Islet precursor cell (in vitro differentiated cells): ENCODE measurements at regions not wholly inside any gene's neighbourhood (a gene's known extent, or its start where the extent isn't known, plus 50 kb on each side); places are given as distances from the start of the nearest gene placed in this dataset.

Experiments
- DNase-seq: peaks from one replicate; pipeline ENCODE4 v3.0.0-alpha.2; 2018

DNA sequence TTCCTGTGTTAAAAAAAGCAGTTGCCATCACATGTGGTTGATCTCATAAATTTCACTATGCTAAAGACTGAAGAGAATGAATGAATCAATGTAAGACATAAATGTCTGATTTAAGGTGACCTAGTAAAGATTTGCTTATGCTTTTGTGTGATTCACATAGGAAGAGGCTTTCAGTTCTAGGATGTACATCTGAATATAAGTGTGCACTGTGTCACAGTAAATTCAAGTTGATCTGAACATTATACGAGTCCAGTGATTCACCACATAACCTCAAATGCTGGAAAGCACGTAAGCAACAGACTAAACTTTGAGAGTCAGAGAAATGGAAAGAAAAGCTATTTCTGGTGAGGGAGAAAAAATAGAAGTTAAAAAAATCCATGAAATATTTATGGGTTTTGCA lies 567.9 kb downstream of the EPHA5 start:
- DNase-seq = no peak

DNA sequence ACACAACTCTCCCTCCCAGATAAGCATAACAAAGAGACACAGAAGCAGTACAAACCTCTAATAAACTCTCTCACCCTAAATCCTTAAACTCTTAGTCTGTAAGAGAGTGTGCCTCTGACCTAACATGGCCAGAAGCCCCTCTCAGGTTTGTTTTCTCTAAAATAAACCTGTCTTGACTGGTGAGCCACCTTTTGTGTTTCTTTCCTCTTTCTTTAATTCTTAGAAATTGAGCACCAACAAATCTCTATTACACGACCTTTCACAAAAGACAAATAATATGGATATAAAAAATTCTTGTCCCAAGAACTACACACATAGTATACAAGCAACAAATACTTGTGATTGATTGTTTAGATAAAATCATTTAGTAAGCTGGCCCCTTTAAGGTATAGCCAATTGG lies 573.7 kb downstream of the EPHA5 start:
- no peak for DNase-seq

DNA sequence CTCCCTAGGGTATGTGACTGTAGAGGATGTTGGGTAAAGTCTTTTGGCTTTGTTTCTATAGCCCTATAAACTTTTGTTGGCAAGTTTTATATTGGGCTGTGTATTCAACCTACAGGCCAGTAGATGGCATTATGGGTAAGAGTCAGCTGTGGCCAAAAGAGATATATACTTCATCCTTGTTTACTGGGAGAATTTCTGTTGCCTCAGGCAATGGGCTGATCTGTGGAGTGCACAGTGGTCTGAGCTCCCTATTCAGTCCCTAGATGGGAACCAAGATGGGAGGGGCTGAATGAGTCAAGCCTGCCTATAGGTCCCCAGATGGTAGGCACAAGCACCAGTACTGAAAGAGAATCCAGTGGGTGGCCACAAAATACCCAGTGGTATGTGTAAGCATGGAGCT lies 580.6 kb downstream of the EPHA5 start:
- DNase-seq = peak; percentile 64

DNA sequence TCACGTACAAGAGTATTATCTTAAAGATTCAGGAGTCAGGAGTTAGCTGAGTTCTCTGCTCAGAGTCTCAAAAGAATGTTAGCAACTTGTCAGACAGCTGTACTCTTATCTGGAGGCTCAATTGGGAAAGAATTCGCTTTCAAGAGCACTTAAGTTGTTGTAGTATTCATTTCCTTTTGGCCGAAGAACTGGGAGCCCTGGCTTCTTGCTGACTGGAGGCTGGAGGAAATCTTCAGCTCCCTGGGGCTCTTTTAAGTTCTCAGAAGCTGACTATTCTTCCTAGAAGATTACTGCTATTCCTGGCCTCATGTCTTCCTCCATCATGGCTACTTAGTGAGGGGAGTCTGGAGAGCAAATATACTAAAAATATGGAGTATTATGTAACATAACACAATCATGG lies 587.2 kb downstream of the EPHA5 start:
- peak; percentile 80 for DNase-seq

DNA sequence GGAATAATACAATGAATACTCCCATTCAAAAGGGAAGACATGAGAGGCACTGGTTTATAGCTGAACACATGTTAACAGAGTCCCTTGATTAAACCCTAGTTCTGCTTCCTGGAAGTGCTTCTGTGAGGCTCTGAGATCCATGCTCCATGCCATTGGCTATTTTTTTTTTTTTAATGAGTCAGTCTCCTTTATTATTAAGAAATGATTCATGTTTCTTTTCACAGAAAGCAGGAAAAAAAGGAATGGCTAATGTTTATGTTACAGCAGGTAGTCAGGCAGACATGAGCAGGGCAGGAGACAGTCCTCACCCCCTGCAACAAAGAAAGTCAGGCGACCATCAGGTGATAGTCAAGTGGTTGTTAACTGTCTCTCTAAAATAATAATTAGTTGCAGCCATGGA lies 598.7 kb downstream of the EPHA5 start:
- no peak for DNase-seq

DNA sequence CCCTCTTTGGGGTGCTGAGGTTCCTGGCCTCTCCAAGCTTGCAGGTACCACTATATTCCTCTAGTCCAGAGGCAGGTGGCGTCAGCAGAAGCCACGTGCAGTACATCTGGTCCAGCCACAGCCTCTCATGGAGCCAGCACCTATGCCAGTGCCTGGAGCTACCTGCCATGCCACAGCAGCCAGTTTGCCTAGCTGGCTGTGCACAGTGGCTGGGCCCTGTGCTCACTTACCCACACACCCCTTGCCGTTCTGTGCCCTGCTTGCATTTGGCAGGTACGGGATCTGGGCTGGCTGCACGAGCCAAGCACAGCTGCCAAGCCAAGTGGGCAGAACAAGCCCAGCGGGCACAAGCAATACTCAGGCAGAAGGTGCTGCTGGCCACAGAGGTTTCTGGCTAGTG lies 601.1 kb downstream of the EPHA5 start:
- DNase-seq = no peak

DNA sequence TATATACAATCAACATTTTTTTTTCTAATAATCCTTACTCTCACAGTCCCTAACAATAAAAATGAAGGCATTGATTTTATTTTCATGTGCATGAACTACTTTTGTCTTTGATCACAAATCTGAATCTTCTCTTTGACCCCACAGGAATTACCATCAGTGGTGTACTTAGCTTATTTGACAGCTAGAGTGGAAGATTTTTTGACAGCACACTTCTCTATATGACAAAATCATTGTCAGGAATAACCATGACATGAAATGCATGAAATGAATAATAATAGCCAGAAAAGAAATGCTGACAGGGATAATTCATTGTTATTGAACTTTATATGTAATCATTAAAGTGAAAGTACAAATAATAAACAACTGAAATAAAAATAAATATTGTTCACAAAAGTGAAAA lies 604.2 kb downstream of the EPHA5 start:
- no peak for DNase-seq

DNA sequence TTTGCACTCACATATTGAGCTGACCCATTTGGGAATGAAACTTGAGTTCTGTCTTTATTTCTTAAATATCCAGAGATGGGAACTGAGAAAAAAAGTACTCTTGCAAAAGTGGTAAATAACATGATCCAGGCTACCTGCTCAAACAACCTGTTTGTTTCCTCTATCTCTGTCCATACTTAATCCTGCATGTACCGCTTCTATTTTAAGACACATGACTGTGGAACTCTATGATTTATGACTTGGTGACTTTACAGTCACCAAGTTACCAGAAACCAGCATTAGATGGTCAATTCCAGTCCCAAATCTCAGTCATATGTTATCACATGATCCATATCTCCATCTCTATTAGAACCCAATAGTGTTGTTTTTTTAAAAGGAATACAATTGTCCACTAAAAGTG lies 606.7 kb downstream of the EPHA5 start:
- no peak for DNase-seq

DNA sequence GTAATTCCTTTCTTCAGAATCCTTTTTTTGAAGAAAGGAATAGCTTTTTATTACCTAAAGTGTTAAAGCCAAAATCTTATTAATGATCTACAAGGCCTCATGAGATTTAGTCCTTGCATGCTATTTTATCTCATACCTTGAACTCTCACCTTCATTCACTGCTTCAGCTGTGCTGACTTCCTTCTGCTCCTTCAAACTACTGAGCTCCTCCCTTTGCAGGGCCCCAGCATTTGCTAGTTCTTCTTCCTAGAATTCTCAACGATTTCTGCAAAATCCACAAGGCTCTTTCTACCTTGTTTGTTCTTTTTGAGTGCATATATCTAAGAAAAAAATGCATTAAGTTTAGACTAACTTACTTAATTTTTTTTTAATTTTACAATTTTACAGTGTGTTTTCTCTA lies 619.5 kb downstream of the EPHA5 start:
- DNase-seq = no peak

DNA sequence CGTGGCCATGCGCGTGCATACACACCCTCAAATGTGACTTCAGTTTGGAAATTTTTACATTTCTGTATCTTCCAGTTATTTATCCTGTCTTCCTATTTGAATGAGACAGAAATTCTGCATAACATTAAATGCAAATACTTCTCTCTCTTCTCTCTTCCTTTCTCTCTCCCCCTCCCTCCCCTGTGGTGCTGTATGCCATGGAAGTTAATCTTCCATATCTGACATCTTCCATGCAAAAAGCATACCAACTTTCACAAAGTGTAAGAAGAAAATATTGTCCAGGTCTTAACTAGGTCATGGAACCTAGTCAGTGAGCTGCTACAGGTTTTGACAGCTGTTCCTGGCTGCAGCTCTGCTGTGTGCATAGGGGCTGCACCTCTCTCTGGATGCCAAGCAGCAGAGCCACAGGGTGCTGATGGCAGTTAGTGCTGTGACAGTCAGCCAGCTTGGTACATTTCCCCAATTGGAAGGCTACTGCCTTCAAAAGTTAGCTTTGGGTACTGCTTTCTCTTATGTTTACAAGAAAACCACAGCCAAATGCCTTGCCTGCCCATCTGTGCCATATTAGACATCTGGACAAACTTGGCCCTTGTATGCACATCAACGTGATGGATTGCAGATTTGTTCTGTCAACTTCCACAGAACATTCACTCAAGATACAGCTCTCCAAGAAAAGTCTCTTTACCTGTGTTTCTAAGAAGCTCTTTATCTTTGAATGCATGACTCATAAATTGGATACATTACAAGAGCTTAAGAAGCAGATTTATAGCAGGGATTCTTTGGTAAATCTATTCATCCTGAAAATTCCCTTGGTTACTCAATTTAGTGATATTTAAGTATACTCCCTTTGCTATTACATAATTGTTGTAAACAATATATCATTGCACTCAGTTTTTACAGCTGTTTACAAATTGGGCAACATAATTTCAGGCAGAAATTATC lies 623.8 kb downstream of the EPHA5 start:
- no peak for DNase-seq

DNA sequence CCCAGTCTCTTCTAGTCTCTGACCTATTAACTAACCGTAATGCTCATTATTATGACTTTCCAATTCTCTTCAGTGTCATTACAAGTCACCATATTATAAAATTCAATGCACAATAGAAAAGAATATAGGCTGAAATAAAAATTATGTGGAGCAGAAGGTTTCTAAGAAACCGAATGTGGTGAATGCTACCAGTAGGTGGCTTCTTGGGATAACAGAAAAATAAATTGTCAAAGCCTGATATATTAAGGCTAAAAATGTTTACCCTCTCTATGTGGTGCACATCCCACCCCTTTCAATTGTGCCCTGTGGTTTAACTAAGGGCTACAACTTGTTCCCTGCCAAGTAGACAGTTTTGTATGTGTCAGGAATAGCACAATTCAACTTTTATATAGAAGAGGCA lies 624.6 kb upstream of the TECRL start:
- DNase-seq = no peak

DNA sequence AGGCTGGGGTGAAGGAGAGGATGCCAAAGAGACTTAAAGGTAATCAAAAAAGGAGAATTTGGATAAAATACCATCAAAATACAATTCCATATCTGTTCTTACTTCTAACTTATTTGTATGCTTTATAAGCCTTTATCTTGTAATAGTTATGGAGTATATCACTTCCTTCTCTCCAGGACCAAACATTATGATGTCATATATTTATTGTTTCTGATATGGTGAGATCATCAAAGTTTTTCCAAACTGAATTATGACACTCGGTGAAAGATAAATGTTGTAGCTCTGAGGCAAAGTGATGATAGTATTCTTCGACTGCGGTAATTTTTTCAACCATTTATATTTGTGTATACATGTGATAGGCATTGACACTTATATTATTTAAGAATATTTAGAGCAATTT lies 619.3 kb upstream of the TECRL start:
- DNase-seq = no peak

DNA sequence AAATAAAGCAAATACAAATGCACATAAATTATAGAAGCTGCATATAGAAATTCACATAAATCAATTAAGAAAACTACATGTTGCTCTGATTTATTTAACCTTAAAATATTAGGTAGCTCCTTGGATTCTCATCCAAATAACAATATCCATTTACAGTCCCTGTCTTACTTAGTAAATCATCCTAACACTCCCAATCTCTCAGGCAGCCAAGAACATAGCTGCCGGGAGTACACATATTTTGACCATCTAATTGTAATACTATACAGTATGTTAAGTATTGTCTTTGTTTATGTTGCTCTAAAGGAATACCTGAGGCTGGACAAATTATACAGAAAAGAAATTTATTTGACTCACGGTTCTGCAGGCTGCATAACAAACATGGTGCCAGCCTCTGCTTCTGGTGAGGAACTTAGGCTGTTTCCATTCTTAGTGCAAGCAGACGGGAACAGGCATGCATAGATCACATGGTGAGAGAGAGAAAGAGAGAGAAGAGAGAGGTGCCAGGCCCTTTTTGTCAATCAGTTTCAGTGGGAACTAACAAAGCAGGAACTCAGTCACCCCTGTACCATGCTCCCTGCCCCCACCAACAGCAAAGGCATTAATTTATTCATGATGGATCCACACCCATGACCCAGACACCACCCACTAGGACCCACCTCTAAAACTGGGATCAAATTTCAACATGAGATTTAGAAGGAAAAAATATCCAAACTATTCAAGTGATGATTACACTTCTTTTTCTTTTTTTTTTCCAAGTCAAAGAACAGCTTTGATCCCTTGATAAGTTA lies 614.8 kb upstream of the TECRL start:
- DNase-seq = no peak

DNA sequence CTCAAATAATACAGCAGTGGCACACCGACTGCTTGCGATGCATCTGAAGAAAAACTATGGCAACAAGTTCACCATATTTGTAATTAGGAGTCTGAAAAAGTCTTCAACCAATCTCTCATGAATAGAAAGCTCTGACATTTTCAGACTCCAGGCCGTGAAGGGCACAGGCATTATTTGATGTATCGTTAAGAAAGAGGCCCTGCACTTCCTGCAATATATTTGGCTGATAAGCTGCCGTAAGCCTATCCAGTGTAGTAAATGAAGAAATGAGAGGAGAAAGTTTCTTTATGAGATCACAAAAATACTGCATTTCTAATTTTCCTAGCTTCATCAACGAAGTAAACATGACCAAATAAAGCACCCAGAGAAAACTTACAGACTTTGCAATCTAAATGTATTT lies 613.8 kb upstream of the TECRL start:
- DNase-seq = no peak

DNA sequence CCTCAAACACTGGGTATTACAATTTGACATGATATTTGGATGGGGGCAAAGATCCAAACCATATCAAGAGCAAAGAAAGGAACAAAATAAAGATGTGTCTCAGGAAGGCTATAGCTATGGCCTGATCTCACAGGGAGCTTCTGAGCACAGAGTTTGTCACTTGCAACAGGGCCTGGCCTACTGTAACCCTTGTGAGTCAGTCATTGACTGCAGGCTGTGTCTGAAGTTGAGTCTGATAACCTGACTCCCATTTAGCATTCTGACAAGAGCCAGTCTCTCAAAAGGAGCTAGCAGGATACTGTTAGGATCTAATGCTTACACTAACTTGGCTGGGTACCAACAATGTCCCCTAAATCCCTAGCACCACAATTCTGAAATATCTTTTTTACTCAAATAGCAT lies 612.5 kb upstream of the TECRL start:
- DNase-seq = no peak

DNA sequence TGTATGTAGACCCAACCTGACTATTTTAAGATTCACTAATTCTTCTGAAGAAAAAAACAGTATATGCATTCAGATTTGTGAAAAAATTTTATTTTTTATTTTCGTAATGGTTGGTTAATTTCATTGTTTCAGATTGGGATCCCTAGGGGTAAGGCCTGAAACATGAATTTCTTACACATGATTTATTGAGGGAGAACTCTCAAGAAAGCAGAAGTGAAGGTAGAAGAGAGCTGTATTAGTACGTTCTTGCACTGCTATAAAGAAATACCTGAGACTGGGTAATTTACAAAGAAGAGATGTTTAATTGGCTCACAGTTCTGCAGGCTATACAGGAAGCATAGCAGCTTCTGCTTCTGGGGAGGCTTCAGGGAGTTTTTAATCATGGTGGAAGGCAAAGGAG lies 611.9 kb upstream of the TECRL start:
- no peak for DNase-seq

DNA sequence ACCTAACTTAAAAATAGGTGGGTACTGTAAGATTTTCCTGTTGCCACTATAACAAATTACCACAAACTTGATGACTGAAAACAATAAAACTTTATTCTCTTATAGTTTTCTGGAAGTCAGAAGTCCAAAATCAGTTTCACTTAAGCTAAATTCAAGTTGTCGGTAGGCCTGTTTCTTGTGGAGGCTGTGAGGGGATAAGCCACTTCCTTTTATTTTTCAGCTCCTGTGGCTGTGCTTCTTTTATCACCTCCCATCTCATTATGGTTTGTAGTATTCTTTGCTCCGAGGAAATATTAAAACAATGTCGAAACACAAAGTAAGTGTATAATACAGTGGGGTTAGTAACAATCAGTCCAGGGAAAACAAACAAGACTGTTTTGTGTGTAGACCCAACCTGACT lies 610.5 kb upstream of the TECRL start:
- DNase-seq = no peak

DNA sequence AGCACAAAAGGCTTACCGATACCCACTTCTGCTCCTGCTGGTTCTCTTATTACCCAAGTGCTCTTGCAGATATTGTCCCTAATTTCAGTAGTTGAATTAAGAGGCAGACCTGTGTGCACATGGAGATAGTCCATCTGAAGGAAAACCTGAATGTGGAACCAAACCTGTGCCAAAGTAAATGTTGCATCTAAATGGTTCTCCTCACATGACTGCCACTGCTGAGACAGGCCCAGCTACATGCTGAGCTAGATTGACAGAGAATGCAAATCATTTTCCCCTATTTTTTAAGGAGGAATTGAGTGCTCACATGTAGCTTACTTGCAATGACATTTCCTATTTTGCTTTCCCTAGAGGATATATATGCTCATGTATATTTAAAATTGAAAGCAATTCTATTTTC lies 609.1 kb upstream of the TECRL start:
- no peak for DNase-seq

DNA sequence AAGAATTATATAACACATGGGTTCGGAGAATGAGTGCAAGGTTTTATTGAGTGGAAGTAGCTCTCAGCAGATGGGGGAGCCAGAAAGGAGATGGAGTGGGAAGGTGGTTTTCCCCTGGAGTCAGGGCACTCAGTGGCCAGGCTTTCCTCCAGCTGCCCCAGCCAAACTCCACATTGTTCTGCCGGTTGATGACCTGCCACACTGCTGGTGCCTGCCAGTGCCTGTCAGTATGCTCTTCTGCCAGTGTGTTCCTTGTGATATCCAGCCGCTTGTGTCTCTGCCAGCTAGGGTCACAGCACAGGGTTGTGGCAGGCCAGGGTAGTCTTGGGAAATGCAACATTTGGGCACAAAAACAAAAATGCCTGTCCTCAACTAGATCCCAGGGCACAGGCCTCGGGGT lies 604.8 kb upstream of the TECRL start:
- DNase-seq = no peak

DNA sequence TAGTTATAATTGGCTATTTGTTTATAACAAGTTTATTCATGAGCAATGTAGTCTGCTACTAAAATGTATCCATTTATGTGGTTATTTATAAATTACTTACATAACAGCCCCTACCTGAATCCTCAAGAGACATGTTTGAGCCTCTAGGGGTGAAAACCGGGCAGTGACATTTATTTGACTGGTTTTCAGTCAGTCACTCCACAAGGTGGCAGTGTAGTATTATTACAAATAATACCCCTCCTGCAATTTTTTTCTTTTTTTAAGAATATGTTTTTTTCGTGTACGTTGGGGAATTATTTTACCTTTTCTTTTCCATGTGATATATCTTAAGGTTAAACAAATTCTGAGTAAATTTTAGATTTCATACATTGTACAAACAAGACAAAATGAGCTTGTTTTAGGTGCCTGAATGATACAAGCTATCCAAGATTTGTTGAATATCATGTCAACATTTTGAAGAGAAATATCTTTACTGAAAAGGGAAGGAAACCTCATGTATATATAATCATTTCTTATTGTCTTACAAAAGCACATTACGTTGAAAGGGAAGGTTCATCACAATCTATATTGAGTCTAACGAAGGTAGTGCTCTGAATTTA lies 598.7 kb upstream of the TECRL start:
- peak; percentile 60 for DNase-seq

DNA sequence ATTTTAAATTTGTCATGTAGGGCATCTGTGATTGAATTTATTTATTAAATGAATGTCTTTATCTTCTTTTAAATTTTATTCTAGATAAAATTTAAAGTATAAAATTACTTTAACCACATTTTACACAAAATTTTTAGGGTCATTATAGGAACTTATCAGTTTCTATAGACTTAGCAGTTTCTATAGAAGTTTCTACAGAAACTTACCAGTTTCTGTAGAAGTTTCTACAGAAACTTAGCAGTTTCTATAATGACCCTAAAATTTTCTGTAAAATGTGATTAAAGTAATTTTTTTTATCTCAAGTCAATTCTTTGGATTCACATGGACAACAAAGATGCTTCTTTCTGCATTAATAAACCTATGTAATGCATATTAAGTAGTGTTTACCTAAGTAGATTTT lies 565.9 kb upstream of the TECRL start:
- DNase-seq = no peak

DNA sequence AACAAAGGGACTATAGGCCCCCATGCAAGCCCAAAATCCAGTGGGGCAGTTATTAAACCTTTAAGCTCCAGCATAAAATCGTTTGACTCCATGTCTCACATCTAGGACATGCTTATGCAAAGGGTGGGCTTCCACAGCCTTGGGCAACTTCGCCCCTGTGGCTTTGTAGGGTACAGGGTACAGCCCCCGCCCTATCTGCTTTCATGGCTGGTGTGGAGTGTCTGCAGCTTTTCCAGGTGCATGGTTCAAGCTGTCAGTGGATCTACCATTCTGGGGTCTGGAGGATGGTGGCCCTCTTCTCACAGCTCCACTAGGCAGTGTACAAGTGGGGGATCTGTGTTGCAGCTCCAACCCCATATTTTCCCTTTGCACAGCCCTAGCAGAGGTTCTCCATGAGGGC lies 559.8 kb upstream of the TECRL start:
- no peak for DNase-seq

DNA sequence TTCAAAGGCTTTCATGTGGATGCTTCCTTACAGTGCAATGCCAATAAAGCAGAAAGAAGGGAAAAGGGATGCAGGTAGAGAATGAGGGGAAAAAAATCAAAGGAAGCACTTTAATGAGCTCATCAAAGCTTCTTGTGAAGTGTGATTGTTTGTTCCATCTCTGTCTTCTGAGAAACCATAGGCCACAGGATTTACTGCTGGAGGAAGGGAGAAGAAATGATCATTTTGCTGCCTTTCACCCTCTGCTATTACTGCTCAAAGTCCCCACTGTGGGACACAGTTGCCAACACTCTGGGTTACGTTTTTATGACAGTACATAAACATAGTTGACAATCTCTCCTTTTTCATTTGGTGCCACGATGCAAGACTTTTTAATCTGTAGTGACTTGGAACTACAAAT lies 558.0 kb upstream of the TECRL start:
- no peak for DNase-seq

DNA sequence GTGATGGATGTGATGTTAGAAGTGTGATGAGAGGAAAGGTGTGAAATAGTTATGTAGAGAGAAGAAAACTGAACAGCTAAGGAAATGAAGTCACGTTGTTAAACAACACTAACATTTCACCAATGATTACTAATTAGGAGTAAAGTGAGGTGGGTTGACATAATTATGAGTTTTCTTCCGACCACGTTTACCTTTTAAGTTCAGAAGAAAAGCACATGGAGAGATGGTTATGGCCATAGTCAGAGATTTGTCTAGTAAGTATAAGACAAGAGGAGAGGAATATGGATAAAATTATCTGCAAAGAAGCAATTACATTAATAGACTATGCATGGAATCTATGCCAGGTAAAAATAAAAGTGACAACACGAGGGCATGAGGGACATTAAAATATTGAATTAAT lies 551.3 kb upstream of the TECRL start:
- DNase-seq = no peak
